ENCODE measurements at regions not wholly inside any gene's neighbourhood (a gene's known extent, or its start where the extent isn't known, plus 50 kb on each side); places are given as distances from the start of the nearest gene placed in this dataset.
"Not testable (repeated sequence)": the region's sequence is repeated elsewhere in the genome, so short reads cannot be mapped to it uniquely, and the experiment has no call there.

- DNase-seq (ENCODE audit: low read depth), result no peak
- H3K4me3 ChIP-seq (ENCODE audit: low read depth, low read length), result no peak overlapping the region
- no peak for TF ChIP-seq CTCF (IDR thresholded peaks at IDR 0.05; ENCODE audit: insufficient read depth, low read depth, low read length)
Measured at GRCh38 chr3:70464465-70464864, 152.0 kb upstream of the MDFIC2 start.

- DNase-seq (ENCODE audit: low read depth), result not testable (repeated sequence)
Measured at GRCh38 chr3:70450220-70450619, 137.8 kb upstream of the MDFIC2 start.

GRCh38 chr3:70435422-70435821, 123.0 kb upstream of the MDFIC2 start:
- H3K4me3 ChIP-seq (ENCODE audit: low read depth, low read length); DNase-seq (ENCODE audit: low read depth): not testable (repeated sequence)

More at GRCh38 chr3:70450220-70450619, 137.8 kb upstream of the MDFIC2 start:
- not testable (repeated sequence) for H3K4me3 ChIP-seq (ENCODE audit: low read depth, low read length)

GRCh38 chr3:70433091-70433490, 120.7 kb upstream of the MDFIC2 start:
- DNase-seq (ENCODE audit: low read depth), result peak; percentile 24
- TF ChIP-seq CTCF (IDR thresholded peaks at IDR 0.05; ENCODE audit: insufficient read depth, low read depth, low read length), result no peak
- H3K4me3 ChIP-seq (ENCODE audit: low read depth, low read length), result no peak overlapping the region

GRCh38 chr3:70431911-70432310, 119.5 kb upstream of the MDFIC2 start:
- no peak overlapping the region for H3K4me3 ChIP-seq (ENCODE audit: low read depth, low read length)
- no peak for TF ChIP-seq CTCF (IDR thresholded peaks at IDR 0.05; ENCODE audit: insufficient read depth, low read depth, low read length)
- no peak for DNase-seq (ENCODE audit: low read depth)

- no peak for TF ChIP-seq CTCF (IDR thresholded peaks at IDR 0.05; ENCODE audit: insufficient read depth, low read depth, low read length)
Measured at GRCh38 chr3:70426071-70426470, 113.6 kb upstream of the MDFIC2 start.

GRCh38 chr3:70421506-70421905, 109.1 kb upstream of the MDFIC2 start:
- DNase-seq (ENCODE audit: low read depth), result no peak
- H3K4me3 ChIP-seq (ENCODE audit: low read depth, low read length), result no peak overlapping the region
- TF ChIP-seq CTCF (IDR thresholded peaks at IDR 0.05; ENCODE audit: insufficient read depth, low read depth, low read length), result no peak

More at GRCh38 chr3:70426071-70426470, 113.6 kb upstream of the MDFIC2 start:
- H3K4me3 ChIP-seq (ENCODE audit: low read depth, low read length), result no peak overlapping the region
- no peak for DNase-seq (ENCODE audit: low read depth)

GRCh38 chr3:70409018-70409417, 96.6 kb upstream of the MDFIC2 start:
- no peak for DNase-seq (ENCODE audit: low read depth)
- no peak overlapping the region for H3K4me3 ChIP-seq (ENCODE audit: low read depth, low read length)
- TF ChIP-seq CTCF (IDR thresholded peaks at IDR 0.05; ENCODE audit: insufficient read depth, low read depth, low read length), result no peak

Data from fibroblast of villous mesenchyme (primary cell).